ENCODE measurements at regions not wholly inside any gene's neighbourhood (a gene's known extent, or its start where the extent isn't known, plus 50 kb on each side); places are given as distances from the start of the nearest gene placed in this dataset.

DNA sequence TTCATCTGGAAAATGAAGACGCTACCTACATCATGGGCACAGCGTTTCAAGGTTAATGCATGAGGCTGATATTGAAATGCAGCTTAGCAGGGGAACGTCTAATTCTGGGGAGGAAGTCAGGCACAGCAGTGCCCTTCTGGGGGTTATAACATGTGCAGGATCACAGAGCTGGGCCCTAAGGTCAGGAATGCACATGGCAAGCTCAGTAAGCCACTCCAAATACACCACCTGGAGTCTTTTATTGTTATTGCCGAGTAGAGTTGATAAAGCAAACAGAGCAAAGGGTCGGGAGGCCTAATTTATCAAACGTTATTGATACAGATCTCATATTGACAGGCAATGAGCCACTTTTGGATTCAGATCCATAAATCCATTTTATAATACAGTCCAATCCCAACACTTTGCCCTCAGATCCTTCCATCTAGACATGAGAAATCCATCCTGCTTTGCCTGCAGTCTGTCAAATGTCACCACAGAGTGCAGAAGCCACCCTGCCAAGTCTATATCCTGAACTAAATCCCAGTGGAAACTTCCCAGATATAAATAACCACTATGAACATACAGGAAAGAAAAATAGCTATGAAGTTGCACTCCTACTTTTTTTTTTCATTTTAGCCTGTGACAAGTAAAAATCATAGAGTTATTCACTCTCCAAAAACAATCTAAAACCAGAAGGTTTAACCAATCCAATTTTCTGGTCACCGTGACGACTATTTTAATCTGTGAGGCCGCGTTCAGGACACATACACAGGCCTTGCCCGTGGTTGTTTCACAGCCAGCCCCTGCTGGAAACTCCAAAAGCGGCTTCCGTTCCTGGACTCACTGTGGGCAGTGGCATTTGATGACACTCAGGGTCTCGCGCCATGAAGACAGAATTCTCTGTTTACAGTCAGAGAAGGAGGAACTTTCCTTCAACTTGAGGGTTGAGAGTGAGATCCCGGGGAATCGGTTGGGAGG is 335.4 kb downstream of the DHX15 start:
- H3K4me3 ChIP-seq (ENCODE audit: extremely low read depth, insufficient read depth, low read length, poor library complexity, severe bottlenecking) = no peak overlapping the region
- H3K27ac ChIP-seq (ENCODE audit: low read depth, low read length, severe bottlenecking) = peak overlapping the region; percentile 31
- 91 to 92% methylated on average over 14 to 16 of the region's 17 CpGs for WGBS, 2 experiments (ENCODE audit: insufficient coverage in 2 of 2)
- no peaks in the 10 kb centered on the region for H3K9me3 ChIP-seq (ENCODE audit: control insufficient read depth, low read length)
- no peaks in the 10 kb centered on the region for H3K4me1 ChIP-seq (ENCODE audit: control insufficient read depth, insufficient read depth, low read length, poor library complexity, severe bottlenecking)
- no peaks in the 10 kb centered on the region for H3K36me3 ChIP-seq (ENCODE audit: control insufficient read depth, insufficient read depth, low read length)

DNA sequence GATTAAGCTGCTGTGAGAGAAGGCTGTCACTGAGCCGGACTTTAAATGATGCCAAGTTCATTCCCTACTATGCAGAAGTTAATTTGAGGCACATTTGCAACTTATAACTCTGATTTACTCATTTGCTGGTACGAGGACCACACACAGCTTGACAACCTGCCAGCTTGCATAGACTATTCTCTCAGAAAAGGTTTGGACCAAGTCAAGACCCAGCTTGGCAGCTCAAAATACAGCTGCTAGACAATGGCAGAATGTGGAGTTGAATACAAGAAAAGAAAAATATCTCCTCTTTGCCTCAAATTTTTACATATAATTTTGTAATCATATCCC is 338.9 kb downstream of the DHX15 start:
- WGBS, 2 experiments (ENCODE audit: insufficient coverage in 2 of 2) = 81 to 92% methylated on average over 1 to 2 of the region's 2 CpGs
- no peaks in the 10 kb centered on the region for H3K4me1 ChIP-seq (ENCODE audit: control insufficient read depth, insufficient read depth, low read length, poor library complexity, severe bottlenecking)

DNA sequence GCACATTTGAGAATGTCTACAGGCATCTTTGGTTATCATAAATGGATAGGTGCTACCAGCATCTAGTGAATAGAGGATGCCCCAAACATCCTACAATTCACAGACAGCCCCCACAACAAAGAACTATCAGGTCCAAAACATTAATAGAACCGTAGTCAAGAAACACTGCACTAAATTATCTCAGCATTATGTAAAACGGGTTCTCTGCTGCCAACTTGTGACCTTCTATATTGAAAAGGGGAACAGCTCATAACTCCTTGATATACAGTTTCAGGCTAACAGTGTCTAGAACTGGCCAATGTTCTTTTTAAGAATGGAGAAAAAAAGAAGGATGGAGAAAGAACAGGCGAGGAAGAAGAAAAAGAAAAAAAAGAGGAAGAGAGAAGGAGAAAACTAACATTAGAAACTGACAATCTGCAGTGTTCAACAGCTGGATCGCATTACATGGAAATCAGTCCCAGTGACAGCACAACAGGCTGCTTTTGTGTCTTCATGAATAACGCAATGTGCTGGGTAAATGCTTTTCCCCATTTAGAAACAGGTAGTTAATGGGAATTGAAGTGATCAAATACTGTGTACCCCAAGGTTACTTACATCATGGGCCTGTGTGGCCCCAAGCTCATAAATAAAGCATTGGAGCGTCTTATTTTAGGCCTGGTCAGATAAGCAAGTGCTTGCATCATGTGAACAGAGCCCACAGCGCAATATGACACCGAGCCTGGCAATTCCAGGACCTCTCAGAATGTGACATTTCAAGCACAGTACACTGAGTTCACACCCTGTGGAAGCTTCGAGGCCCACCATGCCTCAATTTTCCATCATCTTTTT is 339.5 kb downstream of the DHX15 start:
- no peak overlapping the region for H3K4me3 ChIP-seq (ENCODE audit: extremely low read depth, insufficient read depth, low read length, poor library complexity, severe bottlenecking)
- no peaks in the 10 kb centered on the region for H3K36me3 ChIP-seq (ENCODE audit: control insufficient read depth, insufficient read depth, low read length)
- H3K27ac ChIP-seq (ENCODE audit: low read depth, low read length, severe bottlenecking) = peak overlapping the region; percentile 13
- H3K9me3 ChIP-seq (ENCODE audit: control insufficient read depth, low read length) = no peaks in the 10 kb centered on the region
- no peaks in the 10 kb centered on the region for H3K4me1 ChIP-seq (ENCODE audit: control insufficient read depth, insufficient read depth, low read length, poor library complexity, severe bottlenecking)
- 87 to 90% methylated on average over 6 to 9 of the region's 9 CpGs for WGBS, 2 experiments (ENCODE audit: insufficient coverage in 2 of 2)

More for the DNA sequence above, 338.9 kb downstream of the DHX15 start:
- H3K4me3 ChIP-seq (ENCODE audit: extremely low read depth, insufficient read depth, low read length, poor library complexity, severe bottlenecking) = no peak overlapping the region
- H3K9me3 ChIP-seq (ENCODE audit: control insufficient read depth, low read length) = no peaks in the 10 kb centered on the region
- H3K27ac ChIP-seq (ENCODE audit: low read depth, low read length, severe bottlenecking) = no peak overlapping the region
- no peaks in the 10 kb centered on the region for H3K36me3 ChIP-seq (ENCODE audit: control insufficient read depth, insufficient read depth, low read length)

DNA sequence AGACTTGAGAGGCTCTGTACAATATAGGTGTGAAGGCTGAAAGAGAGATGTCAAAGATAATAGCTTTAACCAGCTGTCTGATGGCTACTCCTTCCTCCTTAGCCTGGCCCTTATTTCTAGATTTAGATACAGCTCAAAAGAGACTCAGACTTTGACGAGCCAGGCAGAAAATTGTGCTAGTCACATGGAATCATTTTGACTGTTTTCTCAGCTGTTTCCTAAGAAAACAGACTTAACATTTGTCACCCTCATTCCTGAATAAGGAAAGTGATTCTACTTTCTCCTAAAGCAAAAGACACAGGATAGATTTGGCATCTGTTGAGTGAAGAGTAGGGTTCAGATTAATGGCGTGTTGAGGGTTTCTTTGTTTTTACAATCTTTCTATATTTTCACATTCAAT is 340.7 kb downstream of the DHX15 start:
- H3K4me3 ChIP-seq (ENCODE audit: extremely low read depth, insufficient read depth, low read length, poor library complexity, severe bottlenecking) = no peak overlapping the region
- H3K4me1 ChIP-seq (ENCODE audit: control insufficient read depth, insufficient read depth, low read length, poor library complexity, severe bottlenecking) = no peaks in the 10 kb centered on the region
- H3K36me3 ChIP-seq (ENCODE audit: control insufficient read depth, insufficient read depth, low read length) = no peaks in the 10 kb centered on the region
- H3K27ac ChIP-seq (ENCODE audit: low read depth, low read length, severe bottlenecking) = no peak overlapping the region
- 89 to 90% methylated on average over 1 of the region's 2 CpGs for WGBS, 2 experiments (ENCODE audit: insufficient coverage in 2 of 2)
- no peaks in the 10 kb centered on the region for H3K9me3 ChIP-seq (ENCODE audit: control insufficient read depth, low read length)

DNA sequence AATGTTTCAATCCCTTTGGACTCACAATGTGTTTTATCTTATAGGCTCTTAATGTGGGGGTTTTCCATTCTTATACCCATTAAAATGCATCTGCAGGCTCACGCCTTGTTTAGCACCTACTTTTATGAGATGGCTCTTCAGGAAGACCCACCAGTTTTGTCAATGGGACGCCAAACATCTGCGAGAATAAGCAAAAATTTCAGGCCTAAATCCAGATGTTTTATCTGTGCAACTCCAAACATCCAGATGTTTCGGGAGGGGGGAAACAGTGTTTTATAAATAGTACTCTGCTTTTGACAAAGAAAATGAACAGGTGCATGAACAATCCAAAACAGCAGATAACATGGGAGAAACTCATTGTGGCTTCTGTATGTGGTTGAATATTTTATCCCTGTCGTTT is 342.8 kb downstream of the DHX15 start:
- Histone ChIP-seq H3K9me3 (ENCODE audit: control insufficient read depth, low read length) (no peaks in the 10 kb centered on the region), H3K36me3 (ENCODE audit: control insufficient read depth, insufficient read depth, low read length) (no peaks in the 10 kb centered on the region), H3K27ac (ENCODE audit: low read depth, low read length, severe bottlenecking) (no peak overlapping the region), H3K4me3 (ENCODE audit: extremely low read depth, insufficient read depth, low read length, poor library complexity, severe bottlenecking) (no peak overlapping the region), H3K4me1 (ENCODE audit: control insufficient read depth, insufficient read depth, low read length, poor library complexity, severe bottlenecking) (no peaks in the 10 kb centered on the region)
- 92 to 93% methylated on average over 3 to 4 of the region's 5 CpGs for WGBS, 2 experiments (ENCODE audit: insufficient coverage in 2 of 2)

DNA sequence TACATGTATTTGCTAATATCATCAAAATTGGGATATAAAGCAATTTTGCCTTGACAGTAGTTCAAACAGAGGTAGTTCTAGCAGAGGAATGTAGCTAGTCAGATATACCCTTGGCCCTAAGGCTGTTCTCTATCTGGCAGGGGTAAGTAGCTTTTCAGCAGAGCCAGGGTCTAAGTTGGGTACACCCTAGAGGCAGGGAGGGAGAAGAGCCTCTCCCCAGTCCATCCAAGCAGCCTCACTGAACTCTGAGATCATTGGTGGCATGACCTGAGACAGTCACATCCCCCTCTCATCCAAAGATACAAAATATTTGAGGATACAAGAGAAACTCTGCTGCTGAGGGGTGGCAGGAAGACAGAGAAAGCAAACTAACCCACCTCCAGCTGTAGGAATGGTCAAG is 343.7 kb downstream of the DHX15 start:
- peaks cover 6% of the 10 kb centered on the region for H3K4me1 ChIP-seq (ENCODE audit: control insufficient read depth, insufficient read depth, low read length, poor library complexity, severe bottlenecking)
- H3K4me3 ChIP-seq (ENCODE audit: extremely low read depth, insufficient read depth, low read length, poor library complexity, severe bottlenecking) = no peak overlapping the region
- H3K27ac ChIP-seq (ENCODE audit: low read depth, low read length, severe bottlenecking) = no peak overlapping the region
- no peaks in the 10 kb centered on the region for H3K9me3 ChIP-seq (ENCODE audit: control insufficient read depth, low read length)
- H3K36me3 ChIP-seq (ENCODE audit: control insufficient read depth, insufficient read depth, low read length) = no peaks in the 10 kb centered on the region

DNA sequence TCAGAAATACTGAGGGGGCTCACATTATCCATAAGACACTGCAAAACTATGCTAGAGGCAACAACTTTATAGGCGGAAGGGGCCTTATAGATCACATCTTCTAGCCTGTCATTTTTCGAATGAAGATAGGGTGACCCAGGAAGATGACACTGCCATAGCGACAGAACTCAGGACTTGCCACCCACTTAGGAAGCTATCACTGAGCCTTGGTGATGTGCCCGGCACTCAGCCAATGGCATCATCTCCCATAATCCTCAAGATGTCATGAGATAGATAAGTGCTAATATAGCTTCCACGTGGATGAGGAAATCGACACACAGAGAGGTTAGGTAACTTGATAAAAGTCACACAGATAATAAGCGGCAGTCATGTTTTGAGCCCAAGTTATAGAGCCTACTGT is 346.6 kb downstream of the DHX15 start:
- Histone ChIP-seq H3K4me3 (ENCODE audit: extremely low read depth, insufficient read depth, low read length, poor library complexity, severe bottlenecking) (no peak overlapping the region), H3K27ac (ENCODE audit: low read depth, low read length, severe bottlenecking) (no peak overlapping the region), H3K36me3 (ENCODE audit: control insufficient read depth, insufficient read depth, low read length) (no peaks in the 10 kb centered on the region), H3K4me1 (ENCODE audit: control insufficient read depth, insufficient read depth, low read length, poor library complexity, severe bottlenecking) (peaks cover 6% of the 10 kb centered on the region), H3K9me3 (ENCODE audit: control insufficient read depth, low read length) (no peaks in the 10 kb centered on the region)
- WGBS, 2 experiments (ENCODE audit: insufficient coverage in 2 of 2) = 93 to 94% methylated on average over 6 to 7 of the region's 7 CpGs

DNA sequence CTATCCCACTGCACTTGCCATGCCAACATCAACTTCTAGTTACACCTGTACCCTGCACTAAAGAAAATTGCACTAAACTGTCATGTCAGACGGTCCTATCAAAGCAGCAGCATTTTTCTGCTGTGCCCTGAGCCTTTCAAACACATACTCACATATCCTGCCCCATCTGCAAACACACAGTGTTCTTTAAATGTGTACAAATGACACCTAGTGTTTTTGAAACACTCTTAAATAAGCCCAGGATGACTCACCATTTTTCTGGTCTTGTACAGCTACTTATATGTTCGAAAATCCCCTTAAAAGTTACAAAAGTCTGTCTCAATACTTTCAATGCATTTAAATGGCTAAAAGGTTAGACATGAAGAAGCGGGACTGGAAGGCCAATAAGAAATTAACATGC is 346.7 kb upstream of the PPARGC1A start:
- Histone ChIP-seq H3K27ac (ENCODE audit: low read depth, low read length, severe bottlenecking) (no peak overlapping the region), H3K4me1 (ENCODE audit: control insufficient read depth, insufficient read depth, low read length, poor library complexity, severe bottlenecking) (peaks cover 6% of the 10 kb centered on the region), H3K4me3 (ENCODE audit: extremely low read depth, insufficient read depth, low read length, poor library complexity, severe bottlenecking) (no peak overlapping the region), H3K9me3 (ENCODE audit: control insufficient read depth, low read length) (no peaks in the 10 kb centered on the region), H3K36me3 (ENCODE audit: control insufficient read depth, insufficient read depth, low read length) (no peaks in the 10 kb centered on the region)
- 83 to 95% methylated on average over 1 to 3 of the region's 3 CpGs for WGBS, 2 experiments (ENCODE audit: insufficient coverage in 2 of 2)

DNA sequence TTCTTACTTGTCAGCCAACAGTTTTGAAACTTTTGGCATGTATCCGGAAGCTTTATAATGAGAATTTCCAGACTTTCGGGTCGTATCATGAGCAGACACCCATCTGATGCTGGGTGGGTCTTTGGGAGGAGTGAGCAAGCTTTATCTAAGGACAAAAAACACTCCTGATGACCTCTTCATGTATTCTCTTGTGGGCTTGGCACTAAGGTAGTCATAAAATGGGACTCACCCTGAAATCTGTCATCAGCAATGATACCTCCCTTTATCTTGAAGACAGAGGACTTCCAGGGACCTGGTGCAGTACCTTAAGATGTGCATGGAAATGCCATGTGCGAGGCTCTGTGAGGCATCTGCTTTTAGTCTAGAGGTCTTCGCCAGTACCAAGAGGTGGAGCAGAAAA is 346.3 kb upstream of the PPARGC1A start:
- 77 to 88% methylated on average over 2 of the region's 5 CpGs for WGBS, 2 experiments (ENCODE audit: insufficient coverage in 2 of 2)
- Histone ChIP-seq H3K27ac (ENCODE audit: low read depth, low read length, severe bottlenecking) (no peak overlapping the region), H3K9me3 (ENCODE audit: control insufficient read depth, low read length) (no peaks in the 10 kb centered on the region), H3K4me1 (ENCODE audit: control insufficient read depth, insufficient read depth, low read length, poor library complexity, severe bottlenecking) (peaks cover 6% of the 10 kb centered on the region), H3K4me3 (ENCODE audit: extremely low read depth, insufficient read depth, low read length, poor library complexity, severe bottlenecking) (no peak overlapping the region), H3K36me3 (ENCODE audit: control insufficient read depth, insufficient read depth, low read length) (no peaks in the 10 kb centered on the region)

DNA sequence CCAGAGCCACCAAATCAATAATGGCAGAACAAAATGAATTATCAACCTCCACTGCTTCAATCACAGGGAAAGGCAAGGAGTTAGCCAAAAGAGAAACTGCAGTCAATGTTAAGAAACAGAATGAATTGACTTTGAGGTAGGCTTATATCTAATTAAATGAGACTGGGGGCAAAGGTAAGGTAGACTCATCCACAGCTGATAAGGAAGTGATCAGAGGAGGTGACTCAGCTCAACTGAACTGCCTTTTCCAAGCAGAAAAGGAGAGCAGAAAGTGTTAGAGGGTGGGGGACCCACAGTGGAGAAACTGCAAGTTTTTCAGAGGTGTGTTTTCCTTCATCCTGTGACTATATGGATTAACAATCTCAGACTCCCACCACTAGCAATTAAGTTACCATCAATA is 345.8 kb upstream of the PPARGC1A start:
- peaks cover 6% of the 10 kb centered on the region for H3K4me1 ChIP-seq (ENCODE audit: control insufficient read depth, insufficient read depth, low read length, poor library complexity, severe bottlenecking)
- H3K4me3 ChIP-seq (ENCODE audit: extremely low read depth, insufficient read depth, low read length, poor library complexity, severe bottlenecking) = no peak overlapping the region
- no peaks in the 10 kb centered on the region for H3K36me3 ChIP-seq (ENCODE audit: control insufficient read depth, insufficient read depth, low read length)
- H3K27ac ChIP-seq (ENCODE audit: low read depth, low read length, severe bottlenecking) = no peak overlapping the region
- no peaks in the 10 kb centered on the region for H3K9me3 ChIP-seq (ENCODE audit: control insufficient read depth, low read length)

All from mesodermal cell (in vitro differentiated cells).